ENCODE measurements at regions not wholly inside any gene's neighbourhood (a gene's known extent, or its start where the extent isn't known, plus 50 kb on each side); places are given as distances from the start of the nearest gene placed in this dataset.

DNA sequence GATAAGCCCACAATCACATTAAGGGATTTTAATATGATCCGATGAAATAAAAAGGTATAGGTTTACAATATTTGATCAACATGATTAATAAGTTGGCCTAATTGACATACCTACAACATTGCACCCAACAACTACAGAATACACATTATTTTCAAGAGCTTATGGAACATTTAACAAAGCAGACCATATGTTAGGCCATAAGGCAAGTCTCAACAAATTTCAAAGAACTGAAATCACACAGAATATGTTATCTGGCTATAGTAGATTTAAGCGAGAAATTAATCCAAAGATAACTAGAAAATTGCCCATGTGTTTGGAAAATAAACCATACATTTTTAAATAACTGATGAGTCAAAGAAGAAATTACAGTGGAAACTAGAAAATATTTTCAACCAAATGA, 126.0 kb upstream of the KCNG1 start:
- no peaks in the 10 kb centered on the region for H3F3A ChIP-seq (ENCODE audit: control insufficient read depth, insufficient read depth)
- H3K9me3 ChIP-seq (ENCODE audit: control insufficient read depth, insufficient read depth, low read length) = no peaks in the 10 kb centered on the region
- H4K20me1 ChIP-seq (ENCODE audit: control insufficient read depth, insufficient read depth, low read depth, low read length) = no peaks in the 10 kb centered on the region
- no peaks in the 10 kb centered on the region for H3K4me1 ChIP-seq (ENCODE audit: control insufficient read depth, low read length)
- no peak overlapping the region for H3K4me2 ChIP-seq (ENCODE audit: low read length)
- H3K4me3 ChIP-seq (ENCODE audit: low read length) = no peak overlapping the region
- TF ChIP-seq EZH2phosphoT487 (IDR thresholded peaks at IDR 0.05; ENCODE audit: borderline replicate concordance, low read length) = no peak
- TF ChIP-seq, protein P1, sequence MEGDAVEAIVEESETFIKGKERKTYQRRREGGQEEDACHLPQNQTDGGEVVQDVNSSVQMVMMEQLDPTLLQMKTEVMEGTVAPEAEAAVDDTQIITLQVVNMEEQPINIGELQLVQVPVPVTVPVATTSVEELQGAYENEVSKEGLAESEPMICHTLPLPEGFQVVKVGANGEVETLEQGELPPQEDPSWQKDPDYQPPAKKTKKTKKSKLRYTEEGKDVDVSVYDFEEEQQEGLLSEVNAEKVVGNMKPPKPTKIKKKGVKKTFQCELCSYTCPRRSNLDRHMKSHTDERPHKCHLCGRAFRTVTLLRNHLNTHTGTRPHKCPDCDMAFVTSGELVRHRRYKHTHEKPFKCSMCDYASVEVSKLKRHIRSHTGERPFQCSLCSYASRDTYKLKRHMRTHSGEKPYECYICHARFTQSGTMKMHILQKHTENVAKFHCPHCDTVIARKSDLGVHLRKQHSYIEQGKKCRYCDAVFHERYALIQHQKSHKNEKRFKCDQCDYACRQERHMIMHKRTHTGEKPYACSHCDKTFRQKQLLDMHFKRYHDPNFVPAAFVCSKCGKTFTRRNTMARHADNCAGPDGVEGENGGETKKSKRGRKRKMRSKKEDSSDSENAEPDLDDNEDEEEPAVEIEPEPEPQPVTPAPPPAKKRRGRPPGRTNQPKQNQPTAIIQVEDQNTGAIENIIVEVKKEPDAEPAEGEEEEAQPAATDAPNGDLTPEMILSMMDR (IDR thresholded peaks at IDR 0.05; ENCODE audit: low read depth, low read length, poor library complexity, severe bottlenecking) = no peak
- H3K79me2 ChIP-seq (ENCODE audit: control insufficient read depth, low read length) = no peaks in the 10 kb centered on the region
- H3K27me3 ChIP-seq (ENCODE audit: control insufficient read depth, low read length) = peaks cover 5% of the 10 kb centered on the region; the same call in 1 of the 2 replicates
- no peak overlapping the region for H3K27ac ChIP-seq (ENCODE audit: low read depth, low read length)
- no peaks in the 10 kb centered on the region for H3K9me2 ChIP-seq (replicated peaks; ENCODE audit: control insufficient read depth, low read length)
- H3K36me3 ChIP-seq (ENCODE audit: control insufficient read depth, low read length) = no peaks in the 10 kb centered on the region

DNA sequence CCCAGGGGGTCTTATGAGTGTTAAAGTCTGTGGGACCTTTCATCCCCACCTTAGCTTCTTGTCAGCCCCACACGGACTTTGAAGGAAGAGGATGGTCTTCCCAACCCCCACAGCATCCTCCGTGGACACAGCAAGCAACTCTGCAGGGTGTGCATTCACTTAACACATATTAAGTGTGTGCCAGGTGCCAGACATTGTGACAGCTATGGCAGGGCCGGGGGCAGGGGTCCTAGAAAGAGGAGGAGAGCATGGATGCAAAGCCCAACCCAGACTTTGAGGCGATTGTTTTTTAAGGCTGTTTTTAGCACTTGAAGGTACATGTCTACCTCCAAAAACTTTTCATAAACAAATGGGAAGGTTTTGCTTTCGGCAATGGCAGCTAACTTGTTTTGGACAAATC, 121.6 kb upstream of the KCNG1 start:
- TF ChIP-seq, protein P1 (IDR thresholded peaks at IDR 0.05; ENCODE audit: low read depth, low read length, poor library complexity, severe bottlenecking) = no peak
- TF ChIP-seq EZH2phosphoT487 (IDR thresholded peaks at IDR 0.05; ENCODE audit: borderline replicate concordance, low read length) = no peak
- no peaks in the 10 kb centered on the region for H3K9me2 ChIP-seq (replicated peaks; ENCODE audit: control insufficient read depth, low read length)
- H3K27me3 ChIP-seq (ENCODE audit: control insufficient read depth, low read length) = 0 out of 2 replicates have a peak, but pooled peaks cover 3% of the 10 kb centered on the region
- H3K4me3 ChIP-seq (ENCODE audit: low read length) = no peak overlapping the region
- no peaks in the 10 kb centered on the region for H4K20me1 ChIP-seq (ENCODE audit: control insufficient read depth, insufficient read depth, low read depth, low read length)
- H3K9me3 ChIP-seq (ENCODE audit: control insufficient read depth, insufficient read depth, low read length) = no peaks in the 10 kb centered on the region
- H3K4me1 ChIP-seq (ENCODE audit: control insufficient read depth, low read length) = no peaks in the 10 kb centered on the region
- no peaks in the 10 kb centered on the region for H3F3A ChIP-seq (ENCODE audit: control insufficient read depth, insufficient read depth)
- H3K79me2 ChIP-seq (ENCODE audit: control insufficient read depth, low read length) = no peaks in the 10 kb centered on the region
- H3K27ac ChIP-seq (ENCODE audit: low read depth, low read length) = no peak overlapping the region
- H3K4me2 ChIP-seq (ENCODE audit: low read length) = no peak overlapping the region
- H3K36me3 ChIP-seq (ENCODE audit: control insufficient read depth, low read length) = no peaks in the 10 kb centered on the region

DNA sequence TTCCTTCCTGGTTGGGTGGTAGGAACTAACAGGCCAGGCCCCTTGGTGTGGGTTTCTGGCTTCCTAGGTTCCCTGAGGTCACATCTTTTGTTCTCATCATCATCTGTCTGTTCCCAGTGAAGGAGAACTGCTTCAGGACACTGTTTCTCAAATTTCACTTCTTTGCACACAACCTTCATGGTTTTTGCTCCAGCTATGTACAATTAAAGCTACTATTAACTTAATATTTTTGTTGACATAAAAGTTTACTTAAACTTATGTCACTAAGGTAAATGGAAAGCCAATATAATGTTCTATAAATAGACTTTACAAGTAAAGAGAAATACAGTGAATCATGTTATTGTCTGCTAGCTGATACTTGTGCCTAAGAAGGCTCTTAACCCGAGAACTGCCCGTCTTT, 120.7 kb upstream of the KCNG1 start:
- Histone ChIP-seq H3K36me3 (ENCODE audit: control insufficient read depth, low read length) (no peaks in the 10 kb centered on the region), H3K27ac (ENCODE audit: low read depth, low read length) (no peak overlapping the region), H3K4me2 (ENCODE audit: low read length) (no peak overlapping the region), H3F3A (ENCODE audit: control insufficient read depth, insufficient read depth) (no peaks in the 10 kb centered on the region), H3K9me3 (ENCODE audit: control insufficient read depth, insufficient read depth, low read length) (no peaks in the 10 kb centered on the region), H3K4me1 (ENCODE audit: control insufficient read depth, low read length) (no peaks in the 10 kb centered on the region), H4K20me1 (ENCODE audit: control insufficient read depth, insufficient read depth, low read depth, low read length) (no peaks in the 10 kb centered on the region), H3K4me3 (ENCODE audit: low read length) (no peak overlapping the region), H3K79me2 (ENCODE audit: control insufficient read depth, low read length) (no peaks in the 10 kb centered on the region), H3K27me3 (ENCODE audit: control insufficient read depth, low read length) (0 out of 2 replicates have a peak, but pooled peaks cover 3% of the 10 kb centered on the region), H3K9me2 (replicated peaks; ENCODE audit: control insufficient read depth, low read length) (no peaks in the 10 kb centered on the region)
- no peak for TF ChIP-seq EZH2phosphoT487 (IDR thresholded peaks at IDR 0.05; ENCODE audit: borderline replicate concordance, low read length)
- TF ChIP-seq, protein P1 (IDR thresholded peaks at IDR 0.05; ENCODE audit: low read depth, low read length, poor library complexity, severe bottlenecking) = no peak

Measured in DOHH2 (cell line).